ENCODE measurements at regions not wholly inside any gene's neighbourhood (a gene's known extent, or its start where the extent isn't known, plus 50 kb on each side); places are given as distances from the start of the nearest gene placed in this dataset.

DNA sequence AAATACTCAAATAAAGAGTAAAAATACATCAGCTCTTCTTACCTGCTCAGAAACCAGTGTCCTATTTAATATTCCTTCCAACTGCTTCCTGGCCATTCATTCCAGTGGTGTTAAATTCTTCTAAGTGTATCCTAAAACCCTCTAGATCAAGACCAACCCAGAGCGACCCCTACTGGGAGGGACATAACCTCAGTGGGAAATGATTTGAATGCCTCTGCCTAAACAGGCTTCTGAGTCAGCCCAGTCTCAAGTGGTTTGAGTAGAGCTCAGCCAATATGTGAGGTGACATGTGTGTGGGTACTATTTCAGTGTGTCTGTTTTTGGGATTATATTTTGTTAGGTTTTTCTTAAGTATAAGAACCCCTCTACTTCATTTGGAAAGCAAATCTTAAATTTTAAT lies 133.6 kb upstream of the ARHGEF9 start:
- no peak for TF ChIP-seq MAFK (IDR thresholded peaks at IDR 0.05; ENCODE audit: partially characterized antibody)
- TF ChIP-seq, protein P1, sequence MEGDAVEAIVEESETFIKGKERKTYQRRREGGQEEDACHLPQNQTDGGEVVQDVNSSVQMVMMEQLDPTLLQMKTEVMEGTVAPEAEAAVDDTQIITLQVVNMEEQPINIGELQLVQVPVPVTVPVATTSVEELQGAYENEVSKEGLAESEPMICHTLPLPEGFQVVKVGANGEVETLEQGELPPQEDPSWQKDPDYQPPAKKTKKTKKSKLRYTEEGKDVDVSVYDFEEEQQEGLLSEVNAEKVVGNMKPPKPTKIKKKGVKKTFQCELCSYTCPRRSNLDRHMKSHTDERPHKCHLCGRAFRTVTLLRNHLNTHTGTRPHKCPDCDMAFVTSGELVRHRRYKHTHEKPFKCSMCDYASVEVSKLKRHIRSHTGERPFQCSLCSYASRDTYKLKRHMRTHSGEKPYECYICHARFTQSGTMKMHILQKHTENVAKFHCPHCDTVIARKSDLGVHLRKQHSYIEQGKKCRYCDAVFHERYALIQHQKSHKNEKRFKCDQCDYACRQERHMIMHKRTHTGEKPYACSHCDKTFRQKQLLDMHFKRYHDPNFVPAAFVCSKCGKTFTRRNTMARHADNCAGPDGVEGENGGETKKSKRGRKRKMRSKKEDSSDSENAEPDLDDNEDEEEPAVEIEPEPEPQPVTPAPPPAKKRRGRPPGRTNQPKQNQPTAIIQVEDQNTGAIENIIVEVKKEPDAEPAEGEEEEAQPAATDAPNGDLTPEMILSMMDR (IDR thresholded peaks at IDR 0.05): no peak
- no peak for TF ChIP-seq POLR2A (IDR thresholded peaks at IDR 0.05; ENCODE audit: low read length)
- TF ChIP-seq EP300 (IDR thresholded peaks at IDR 0.05): no peak
- no peak for TF ChIP-seq NPAS2 (CRISPR knock-in tag; IDR thresholded peaks at IDR 0.05; ENCODE audit: borderline replicate concordance)
